Keratinocyte (primary cell): ENCODE measurements at regions not wholly inside any gene's neighbourhood (a gene's known extent, or its start where the extent isn't known, plus 50 kb on each side); places are given as distances from the start of the nearest gene placed in this dataset.

Experiments
- DNase-seq: peaks from one replicate; pipeline ENCODE4 v3.0.0-alpha.2; 2011; ENCODE audit warnings: low read depth, missing footprints, low spot score
- FAIRE-seq: peaks from 2 replicates; lab custom pipeline; 2011; peaks lifted over from hg19 to GRCh38; lab: Jason Lieb, UNC
- H2AFZ ChIP-seq: 2 replicates; pipeline ENCODE4 v1.6.0; 2012; ENCODE audit warnings: low read length, control low read depth, inconsistent platforms; ENCODE audit not compliant: control insufficient read depth
- H3K27ac ChIP-seq: 2 replicates; pipeline ENCODE4 v1.5.1; 2011; ENCODE audit warnings: low read length; ENCODE audit not compliant: control insufficient read depth, insufficient read depth
- H3K27me3 ChIP-seq: 3 replicates; pipeline ENCODE4 v1.6.0; 2011; ENCODE audit warnings: low read length; ENCODE audit not compliant: control insufficient read depth, insufficient read depth; ENCODE audit errors: extremely low read depth
- H3K36me3 ChIP-seq, 2 experiments: 2 replicates in 1 of 2; 3 replicates in 1 of 2; pipeline ENCODE4 v1.5.1; 2011; ENCODE audit warnings: low read length in 2 of 2, mild to moderate bottlenecking in 1 of 2; ENCODE audit not compliant: control insufficient read depth in 2 of 2, insufficient read depth in 2 of 2; ENCODE audit errors: extremely low read depth in 1 of 2
- H3K4me1 ChIP-seq: 3 replicates; pipeline ENCODE4 v1.5.1; 2011; ENCODE audit warnings: low read length; ENCODE audit not compliant: control insufficient read depth, insufficient read depth; ENCODE audit errors: extremely low read depth
- H3K4me2 ChIP-seq: 3 replicates; pipeline ENCODE4 v1.6.0; 2011; ENCODE audit warnings: low read depth, low read length; ENCODE audit not compliant: control insufficient read depth, insufficient read depth; ENCODE audit errors: extremely low read depth
- H3K4me3 ChIP-seq, 3 experiments: fragments of 200-600 bp in 1 of 3; sonication (generic) in 1 of 3; 2 replicates in 2 of 3; 3 replicates in 1 of 3; pipeline ENCODE4 v1.5.1; 2011 to 2016; ENCODE audit warnings: low read length in 3 of 3, mild to moderate bottlenecking in 3 of 3, control low read depth in 2 of 3, inconsistent platforms in 1 of 3, low read depth in 1 of 3, mixed read lengths in 1 of 3, mixed run types in 1 of 3, moderate library complexity in 1 of 3; ENCODE audit not compliant: control insufficient read depth in 2 of 3, insufficient read depth in 2 of 3; ENCODE audit errors: extremely low read depth in 1 of 3
- H3K79me2 ChIP-seq: 2 replicates; pipeline ENCODE4 v1.6.0; 2012; ENCODE audit warnings: low read length; ENCODE audit not compliant: control insufficient read depth, insufficient read depth
- H3K9ac ChIP-seq: 3 replicates; pipeline ENCODE4 v1.6.0; 2011; ENCODE audit warnings: low read length; ENCODE audit not compliant: control insufficient read depth, insufficient read depth; ENCODE audit errors: extremely low read depth
- H3K9me1 ChIP-seq: 3 replicates; pipeline ENCODE4 v1.6.0; 2011; ENCODE audit warnings: low read length; ENCODE audit not compliant: control insufficient read depth, insufficient read depth; ENCODE audit errors: extremely low read depth
- H3K9me3 ChIP-seq: 2 replicates; pipeline ENCODE4 v1.5.1; 2012; ENCODE audit warnings: low read depth, low read length; ENCODE audit not compliant: control insufficient read depth
- H4K20me1 ChIP-seq: 3 replicates; pipeline ENCODE4 v1.6.0; 2011; ENCODE audit warnings: low read length; ENCODE audit not compliant: control insufficient read depth, insufficient read depth; ENCODE audit errors: extremely low read depth
- EZH2 ChIP-seq: IDR thresholded peaks from one replicate; pipeline ENCODE4 v1.6.1; 2012; ENCODE audit warnings: inconsistent platforms, mild to moderate bottlenecking, low read length, moderate library complexity
- dilution Hi-C: fragments of 300-500 bp; cut with MboI; formaldehyde crosslinking; loops from one replicate; pipeline ENCODE4 v1.7.0; 2020; ENCODE audit warnings: low sequenced_read_pairs; ENCODE audit not compliant: extremely low pct_ligation_motif_present
- TF ChIP-seq, protein P1 (sequence below), 3 experiments: IDR thresholded peaks in 1 of 3; conservative IDR thresholded peaks in 1 of 3; optimal IDR thresholded peaks in 1 of 3; 2 replicates in 2 of 3; 3 replicates in 1 of 3; pipeline versions ENCODE3 to v1.5.1; 2011; ENCODE audit warnings: low read length in 3 of 3, mild to moderate bottlenecking in 3 of 3, moderate library complexity in 2 of 3, control low read depth in 1 of 3, inconsistent platforms in 1 of 3; ENCODE audit not compliant: insufficient read depth in 2 of 3; ENCODE audit errors: extremely low read depth in 1 of 3

DNA sequence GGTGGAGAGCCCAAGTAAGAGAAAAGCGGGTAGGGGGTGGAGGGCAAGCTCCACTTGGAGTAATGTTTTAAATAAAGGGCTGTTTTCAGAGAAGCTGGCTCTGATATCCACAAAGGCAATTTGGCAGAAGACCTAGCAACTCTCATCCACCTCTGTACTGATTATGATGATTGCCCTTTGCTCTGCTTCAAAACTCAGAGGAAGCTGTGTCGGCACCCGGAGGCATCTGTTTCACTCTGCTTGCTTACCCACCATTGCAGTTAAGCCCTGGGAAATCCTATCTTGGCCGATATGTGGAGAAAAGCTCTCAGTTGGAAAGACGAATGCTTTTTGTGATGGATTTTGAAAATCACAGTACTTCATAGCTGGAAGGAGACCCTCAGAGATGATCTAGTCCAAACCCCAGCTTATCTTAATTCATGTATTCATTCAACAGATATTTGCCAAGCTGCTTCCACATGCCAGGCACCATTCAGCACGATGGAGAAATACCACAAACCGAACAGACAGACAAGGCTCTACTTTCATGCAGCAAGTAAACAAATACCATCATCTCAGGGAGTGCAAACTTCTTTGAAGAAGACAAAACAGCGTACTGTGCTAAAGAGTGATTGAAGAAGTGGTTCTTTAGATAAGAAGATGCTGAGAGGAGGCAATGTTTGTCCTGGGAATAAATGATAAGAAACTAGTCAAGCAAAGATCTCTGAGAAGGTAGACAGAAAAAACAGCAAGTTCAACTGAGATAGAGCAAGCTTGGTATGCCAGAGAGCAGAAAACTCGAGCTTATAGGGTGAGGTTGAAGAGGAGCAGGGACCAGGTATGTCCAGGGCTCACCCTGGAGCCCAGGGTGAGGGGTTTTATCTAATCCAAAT lies 140.4 kb upstream of the SPDL1 start:
- Histone ChIP-seq H4K20me1 (no peaks in the 10 kb centered on the region), H3K27ac (no peak overlapping the region), H2AFZ (no peak overlapping the region), H3K79me2 (no peaks in the 10 kb centered on the region), H3K9me1 (no peaks in the 10 kb centered on the region), H3K36me3 (no peaks in the 10 kb centered on the region), H3K9me3 (no peaks in the 10 kb centered on the region), H3K27me3 (no peaks in the 10 kb centered on the region), H3K4me2 (no peak overlapping the region), H3K4me3 (no peak overlapping the region), H3K9ac (no peak overlapping the region), H3K4me1 (no peaks in the 10 kb centered on the region)
- dilution Hi-C loops, result no loop called here
- DNase-seq (no peak), FAIRE-seq (no peak)
- TF ChIP-seq, protein P1, sequence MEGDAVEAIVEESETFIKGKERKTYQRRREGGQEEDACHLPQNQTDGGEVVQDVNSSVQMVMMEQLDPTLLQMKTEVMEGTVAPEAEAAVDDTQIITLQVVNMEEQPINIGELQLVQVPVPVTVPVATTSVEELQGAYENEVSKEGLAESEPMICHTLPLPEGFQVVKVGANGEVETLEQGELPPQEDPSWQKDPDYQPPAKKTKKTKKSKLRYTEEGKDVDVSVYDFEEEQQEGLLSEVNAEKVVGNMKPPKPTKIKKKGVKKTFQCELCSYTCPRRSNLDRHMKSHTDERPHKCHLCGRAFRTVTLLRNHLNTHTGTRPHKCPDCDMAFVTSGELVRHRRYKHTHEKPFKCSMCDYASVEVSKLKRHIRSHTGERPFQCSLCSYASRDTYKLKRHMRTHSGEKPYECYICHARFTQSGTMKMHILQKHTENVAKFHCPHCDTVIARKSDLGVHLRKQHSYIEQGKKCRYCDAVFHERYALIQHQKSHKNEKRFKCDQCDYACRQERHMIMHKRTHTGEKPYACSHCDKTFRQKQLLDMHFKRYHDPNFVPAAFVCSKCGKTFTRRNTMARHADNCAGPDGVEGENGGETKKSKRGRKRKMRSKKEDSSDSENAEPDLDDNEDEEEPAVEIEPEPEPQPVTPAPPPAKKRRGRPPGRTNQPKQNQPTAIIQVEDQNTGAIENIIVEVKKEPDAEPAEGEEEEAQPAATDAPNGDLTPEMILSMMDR (optimal IDR thresholded peaks at IDR 0.05 in 1 of 3, IDR thresholded peaks at IDR 0.05 in 1 of 3, conservative IDR thresholded peaks at IDR 0.05 in 1 of 3; ENCODE audit: extremely low read depth in 1 of 3, insufficient read depth in 2 of 3, low read length in 3 of 3), result no peak
- no peak for TF ChIP-seq EZH2

DNA sequence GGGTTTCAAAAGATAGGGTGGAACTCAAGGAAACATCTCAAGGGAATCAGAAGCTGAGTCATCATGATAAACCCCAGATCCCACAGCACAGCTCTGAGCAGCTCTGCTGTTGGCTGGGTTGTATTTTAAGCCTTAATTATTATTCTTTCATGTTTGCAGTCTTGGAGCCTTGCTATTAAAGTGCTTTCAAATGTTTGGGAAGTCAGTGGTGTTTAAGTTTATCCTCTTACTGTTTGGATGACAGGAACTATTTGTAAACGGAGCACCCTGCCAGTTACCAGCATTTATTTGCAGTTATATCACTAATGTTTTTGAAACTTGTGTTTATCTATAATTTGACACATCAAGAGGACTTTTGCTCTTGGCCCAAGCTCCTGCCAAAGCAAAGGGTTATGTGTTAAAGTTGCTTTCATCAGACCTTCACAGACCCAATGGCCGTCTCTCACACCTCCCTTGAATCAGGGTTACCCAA lies 141.1 kb upstream of the SPDL1 start:
- dilution Hi-C loops, result no loop called here
- Histone ChIP-seq H3K79me2 (no peaks in the 10 kb centered on the region), H3K9ac (no peak overlapping the region), H3K4me2 (no peak overlapping the region), H3K9me3 (no peaks in the 10 kb centered on the region), H3K9me1 (no peaks in the 10 kb centered on the region), H4K20me1 (no peaks in the 10 kb centered on the region), H3K4me1 (no peaks in the 10 kb centered on the region), H3K4me3 (no peak overlapping the region), H3K27ac (no peak overlapping the region), H3K36me3 (no peaks in the 10 kb centered on the region), H3K27me3 (no peaks in the 10 kb centered on the region), H2AFZ (no peak overlapping the region)
- TF ChIP-seq, protein P1 (optimal IDR thresholded peaks at IDR 0.05 in 1 of 3, IDR thresholded peaks at IDR 0.05 in 1 of 3, conservative IDR thresholded peaks at IDR 0.05 in 1 of 3; ENCODE audit: extremely low read depth in 1 of 3, insufficient read depth in 2 of 3, low read length in 3 of 3), result no peak
- TF ChIP-seq EZH2, result no peak
- DNase-seq (no peak), FAIRE-seq (no peak)
